IMR-90 (cell line): ENCODE measurements at regions not wholly inside any gene's neighbourhood (a gene's known extent, or its start where the extent isn't known, plus 50 kb on each side); places are given as distances from the start of the nearest gene placed in this dataset.

Experiments used
- ATAC-seq: fragments of 200-7000 bp; cut with Tn5 transposase; 2 replicates; pipeline ENCODE4 v1.9.1; 2020; ENCODE audit warnings: low read depth, mild to moderate bottlenecking, moderate library complexity
- BruUV-seq: library from RNA; stranded (reverse); fragments of 400-500 nt; replicated peaks from 2 replicates; lab custom pipeline; 2021; lab: Mats Ljungman, UMichigan
- CTCF ChIA-PET: fragments of 300-600 bp; formaldehyde crosslinking; extraction: SDS; loops from one replicate; lab custom pipeline; 2021; ENCODE audit warnings: antibody characterized with exemption; lab: Yijun Ruan, JAX
- POLR2A ChIA-PET: fragments of 300-600 bp; sonication (Branson Sonifier 250); formaldehyde crosslinking; loops from one replicate; lab custom pipeline; 2022; ENCODE audit warnings: antibody characterized with exemption; ENCODE audit not compliant: unreplicated experiment; lab: Charles Lee
- DNase-seq: peaks from one replicate; pipeline ENCODE4 v3.0.0; 2013
- H2AFZ ChIP-seq: replicated peaks from 2 replicates; pipeline ENCODE3; 2013; ENCODE audit warnings: low read length, mild to moderate bottlenecking; ENCODE audit not compliant: poor library complexity
- H2AK5ac ChIP-seq: 2 replicates; pipeline ENCODE4 v1.6.1; 2013; ENCODE audit warnings: low read depth, low read length, inconsistent platforms
- H2AK9ac ChIP-seq: replicated peaks from 2 replicates; pipeline ENCODE3; 2013; ENCODE audit warnings: mild to moderate bottlenecking, low read depth, low read length, moderate library complexity; ENCODE audit not compliant: poor library complexity
- H2BK120ac ChIP-seq: 2 replicates; pipeline ENCODE4 v1.6.1; 2013; ENCODE audit warnings: low read depth, low read length, inconsistent platforms
- H2BK15ac ChIP-seq: 3 replicates; pipeline ENCODE4 v1.6.1; 2013; ENCODE audit warnings: low read depth, low read length, inconsistent platforms
- H2BK20ac ChIP-seq: 2 replicates; pipeline ENCODE4 v1.6.1; 2013; ENCODE audit warnings: low read depth, mild to moderate bottlenecking, inconsistent platforms, low read length, moderate library complexity
- H2BK5ac ChIP-seq: 2 replicates; pipeline ENCODE4 v1.6.1; 2013; ENCODE audit warnings: mild to moderate bottlenecking, low read depth, low read length, inconsistent platforms; ENCODE audit not compliant: poor library complexity, severe bottlenecking
- H3K14ac ChIP-seq: replicated peaks from 2 replicates; pipeline ENCODE4 v1.6.1; 2013; ENCODE audit warnings: low read depth, low read length, inconsistent platforms
- H3K18ac ChIP-seq: 2 replicates; pipeline ENCODE4 v1.6.1; 2013; ENCODE audit warnings: low read depth, low read length, control low read depth
- H3K23ac ChIP-seq: 2 replicates; pipeline ENCODE4 v1.6.1; 2013; ENCODE audit warnings: low read depth, low read length, inconsistent platforms
- H3K27ac ChIP-seq: 2 replicates; pipeline ENCODE4 v1.5.1; 2013; ENCODE audit warnings: mild to moderate bottlenecking, control low read depth, low read length; ENCODE audit not compliant: insufficient read depth
- H3K27me3 ChIP-seq: 2 replicates; pipeline ENCODE4 v1.6.1; 2013; ENCODE audit warnings: low read length; ENCODE audit not compliant: control insufficient read depth, insufficient read depth
- H3K36me3 ChIP-seq: 2 replicates; pipeline ENCODE4 v1.6.1; 2013; ENCODE audit warnings: low read length, mixed read lengths; ENCODE audit not compliant: control insufficient read depth, insufficient read depth
- H3K4ac ChIP-seq: 2 replicates; pipeline ENCODE4 v1.6.1; 2013; ENCODE audit warnings: low read depth, low read length, inconsistent platforms
- H3K4me1 ChIP-seq: 2 replicates; pipeline ENCODE4 v1.6.1; 2013; ENCODE audit warnings: low read length, mixed read lengths; ENCODE audit not compliant: control insufficient read depth, insufficient read depth
- H3K4me2 ChIP-seq: 2 replicates; pipeline ENCODE4 v1.6.1; 2013; ENCODE audit warnings: low read depth, mild to moderate bottlenecking, control low read depth, low read length, moderate library complexity
- H3K4me3 ChIP-seq: 2 replicates; pipeline ENCODE4 v1.5.1; 2013; ENCODE audit warnings: low read depth, mild to moderate bottlenecking, control low read depth, low read length, moderate library complexity; ENCODE audit not compliant: insufficient read depth
- H3K56ac ChIP-seq: 2 replicates; pipeline ENCODE4 v1.6.1; 2013; ENCODE audit warnings: low read length, inconsistent platforms; ENCODE audit not compliant: insufficient read depth; ENCODE audit errors: extremely low read depth
- H3K79me1 ChIP-seq, 2 experiments: 2 replicates each; pipeline ENCODE4 v1.6.1; 2013; ENCODE audit warnings: low read length in 2 of 2, inconsistent platforms in 1 of 2, low read depth in 1 of 2
- H3K9ac ChIP-seq: 2 replicates; pipeline ENCODE4 v1.6.1; 2013; ENCODE audit warnings: low read depth, low read length, control low read depth
- H3K9me1 ChIP-seq: 2 replicates; pipeline ENCODE4 v1.6.1; 2013; ENCODE audit warnings: low read length, inconsistent platforms; ENCODE audit not compliant: insufficient read depth
- H3K9me3 ChIP-seq: 2 replicates; pipeline ENCODE4 v1.6.1; 2013; ENCODE audit warnings: low read length; ENCODE audit not compliant: control insufficient read depth, insufficient read depth
- H4K20me1 ChIP-seq: 2 replicates; pipeline ENCODE4 v1.6.1; 2013; ENCODE audit warnings: low read length, inconsistent platforms; ENCODE audit not compliant: insufficient read depth
- H4K5ac ChIP-seq: 2 replicates; pipeline ENCODE4 v1.6.1; 2013; ENCODE audit warnings: mild to moderate bottlenecking, low read depth, low read length, control low read depth
- H4K8ac ChIP-seq, 2 experiments: 2 replicates each; pipeline ENCODE4 v1.6.1; 2013; ENCODE audit warnings: low read depth in 2 of 2, low read length in 2 of 2, control low read depth in 1 of 2, inconsistent platforms in 1 of 2
- H4K91ac ChIP-seq: 2 replicates; pipeline ENCODE4 v1.6.1; 2013; ENCODE audit warnings: low read depth, low read length, inconsistent platforms; ENCODE audit not compliant: insufficient read depth
- CEBPB ChIP-seq: IDR thresholded peaks from 2 replicates; pipeline ENCODE4 v1.6.1; 2012; ENCODE audit warnings: low read depth, low read length, improper control_type of control experiment
- CHD1 ChIP-seq: IDR thresholded peaks from 2 replicates; pipeline ENCODE4 v1.6.1; 2012; ENCODE audit warnings: low read depth, low read length, improper control_type of control experiment
- ELK1 ChIP-seq: fragments of 150-350 bp; IDR thresholded peaks from 2 replicates; pipeline ENCODE4 v1.6.1; 2016; ENCODE audit warnings: low read depth, mild to moderate bottlenecking, low read length, moderate library complexity, borderline replicate concordance
- MAFK ChIP-seq: IDR thresholded peaks from 2 replicates; pipeline ENCODE4 v1.6.1; 2012; ENCODE audit warnings: low read depth, low read length, improper control_type of control experiment
- RAD21 ChIP-seq: IDR thresholded peaks from 2 replicates; pipeline ENCODE4 v1.6.1; 2012; ENCODE audit warnings: low read length, improper control_type of control experiment
- RCOR1 ChIP-seq: IDR thresholded peaks from 2 replicates; pipeline ENCODE4 v1.6.1; 2012; ENCODE audit warnings: mild to moderate bottlenecking, low read length, improper control_type of control experiment; ENCODE audit not compliant: insufficient replicate concordance
- WGBS, 2 experiments: methylation state at CpG; one replicate each; pipeline versions ENCODE4 v1.1.5 to v1.1.7; 2013; ENCODE audit warnings: missing lambda C conversion rate in 2 of 2; ENCODE audit not compliant: insufficient read length in 1 of 2; ENCODE audit errors: extremely low coverage in 2 of 2; 5-methylcytosine and 5-hydroxymethylcytosine counted together
- dilution Hi-C: fragments of 300-500 bp; cut with HindIII; formaldehyde crosslinking; loops from one replicate; pipeline ENCODE4 v1.14.3; 2018; ENCODE audit warnings: low sequenced_read_pairs; ENCODE audit not compliant: unreplicated experiment
- in situ Hi-C: fragments of 300-500 bp; cut with MboI; formaldehyde crosslinking; loops from 3 replicates; pipeline ENCODE4 v1.14.3; 2019; ENCODE audit warnings: low sequenced_read_pairs, inconsistent platforms, mixed read lengths
- intact Hi-C: fragments of 100-400 bp; cut with micrococcal nuclease; formaldehyde crosslinking; loops from 2 replicates; pipeline ENCODE4 v1.10.0; 2022

- in situ Hi-C loops (no loop called here), intact Hi-C loops (no loop called here), dilution Hi-C loops (no loop called here)
- Histone ChIP-seq H3K4me2 (no peak overlapping the region), H3K56ac (no peak overlapping the region), H3K4me1 (no peaks in the 10 kb centered on the region), H3K4me3 (no peak overlapping the region), H3K27me3 (no peaks in the 10 kb centered on the region), H3K14ac (no peak overlapping the region), H2AK5ac (no peak overlapping the region), H3K9me3 (no peaks in the 10 kb centered on the region), H3K23ac (no peak overlapping the region), H2BK15ac (peak overlapping the region; percentile 21; the same call in 1 of the 3 replicates), H2BK5ac (no peak overlapping the region), H2AFZ (no peak overlapping the region), H3K18ac (no peak overlapping the region), H2AK9ac (no peak overlapping the region), H3K79me1 (no peaks in the 10 kb centered on the region), H3K9me1 (no peaks in the 10 kb centered on the region), H3K9ac (no peak overlapping the region), H2BK20ac (peak overlapping the region; percentile 25; the same call in 1 of the 2 replicates), H3K4ac (no peak overlapping the region), H4K91ac (no peak overlapping the region), H3K36me3 (no peaks in the 10 kb centered on the region), H4K20me1 (no peaks in the 10 kb centered on the region), H4K5ac (no peak overlapping the region), H2BK120ac (no peak overlapping the region), H3K27ac (no peak overlapping the region), H4K8ac (no peak overlapping the region)
- CTCF ChIA-PET: no interaction called here
- POLR2A ChIA-PET: no interaction called here
- peak; percentile 68; the same call in 1 of the 2 replicates for ATAC-seq
- no TSS peak for BruUV-seq
- DNase-seq: peak; percentile 5
- TF ChIP-seq RCOR1: no peak
- no peak for TF ChIP-seq CEBPB
- TF ChIP-seq CHD1: no peak
- no peak for TF ChIP-seq MAFK
- TF ChIP-seq RAD21: no peak
- TF ChIP-seq ELK1: no peak
- no CpG with 5 or more reads among the region's 1 CpG for WGBS, 2 experiments
Measured at GRCh38 chr5:123844873-123845272, 332.9 kb downstream of the CSNK1G3 start.
